ELR (cell line): ENCODE measurements at regions not wholly inside any gene's neighbourhood (a gene's known extent, or its start where the extent isn't known, plus 50 kb on each side); places are given as distances from the start of the nearest gene placed in this dataset.
A peak's percentile ranks its signal among the peaks of the same experiment; 100 is the strongest.

Source experiments
- DNase-seq: peaks from one replicate; pipeline ENCODE4 v3.0.0-alpha.2; 2015; ENCODE audit warnings: low read depth

DNA sequence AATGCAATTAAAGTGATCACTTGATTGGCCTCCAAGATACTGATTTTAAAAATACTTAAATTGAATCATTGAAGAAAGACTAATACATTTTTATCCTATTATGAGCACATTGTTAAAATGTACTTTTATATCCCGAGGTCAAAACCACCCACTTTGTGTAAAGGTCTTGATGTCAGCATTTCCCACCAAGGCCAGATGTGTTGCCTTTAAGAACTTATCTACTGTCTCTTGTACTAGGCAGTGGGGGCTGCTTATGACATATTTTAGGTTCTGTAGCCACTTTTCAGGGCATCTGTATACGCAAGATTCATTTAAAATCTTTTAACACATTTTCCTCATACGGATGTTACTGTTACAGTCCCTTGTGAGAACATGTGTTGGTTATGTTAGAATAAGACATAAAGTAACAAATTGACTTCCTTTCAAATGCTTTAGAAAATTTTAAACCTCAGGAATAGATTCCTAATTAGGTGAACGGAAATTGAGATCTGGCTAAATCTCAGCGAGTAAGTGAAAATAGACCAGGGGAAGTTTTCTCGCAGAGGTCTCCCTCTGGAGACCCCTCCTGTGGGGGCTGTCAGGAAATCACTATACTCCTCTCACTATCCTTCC lies 456.2 kb downstream of the ADAMTS20 start:
- DNase-seq = no peak

DNA sequence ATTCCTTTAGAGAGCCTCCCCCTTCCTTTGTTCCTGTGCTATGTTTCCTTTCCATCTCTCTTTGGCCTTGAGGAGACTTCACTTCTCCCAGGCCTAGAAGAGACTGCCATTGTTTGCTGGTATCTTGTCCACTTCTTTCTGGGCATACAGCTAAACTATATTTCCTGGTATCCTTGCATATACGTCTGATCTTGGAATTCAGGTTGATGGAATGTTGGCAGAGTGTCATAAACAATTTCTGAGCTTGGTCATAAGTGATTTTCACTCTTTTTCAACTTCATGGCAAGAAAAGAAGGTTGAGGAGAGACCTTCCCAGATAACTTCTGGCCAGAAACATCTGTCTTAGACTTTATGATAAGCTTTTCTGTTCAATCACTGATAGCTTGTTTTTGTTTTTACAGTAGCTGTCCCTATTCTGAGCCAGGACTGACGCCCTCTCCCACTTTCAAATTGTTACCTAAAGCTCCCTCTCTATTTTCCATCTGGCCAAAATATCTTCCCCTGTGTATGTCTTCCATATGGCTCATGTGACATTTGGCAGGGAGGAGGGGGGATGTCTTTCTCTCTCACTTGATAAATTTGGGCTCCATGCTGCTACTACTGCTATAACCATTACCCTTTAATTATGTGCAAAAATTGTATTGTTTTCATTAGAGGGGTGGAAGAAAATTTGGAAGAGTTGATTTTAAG lies 457.0 kb downstream of the ADAMTS20 start:
- no peak for DNase-seq

DNA sequence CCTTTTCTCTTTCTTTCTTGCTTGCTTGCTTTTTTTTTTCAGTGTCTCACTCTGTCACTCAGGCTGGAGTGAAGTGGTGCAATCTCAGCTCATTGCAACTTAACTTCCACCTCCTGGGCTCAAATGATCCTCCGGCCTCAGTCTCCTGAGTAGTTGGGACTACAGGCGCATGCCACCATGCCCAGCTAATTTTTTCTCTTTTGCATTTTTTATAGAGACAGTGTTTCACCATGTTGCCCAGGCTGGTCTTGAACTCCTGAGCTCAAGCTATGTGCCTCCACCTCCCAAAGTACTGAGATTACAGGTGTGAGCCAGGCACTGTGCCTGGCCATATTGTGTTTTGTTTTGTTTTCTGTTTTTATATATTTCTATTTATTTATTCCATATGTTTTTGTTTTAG lies 461.0 kb downstream of the ADAMTS20 start:
- DNase-seq = no peak

DNA sequence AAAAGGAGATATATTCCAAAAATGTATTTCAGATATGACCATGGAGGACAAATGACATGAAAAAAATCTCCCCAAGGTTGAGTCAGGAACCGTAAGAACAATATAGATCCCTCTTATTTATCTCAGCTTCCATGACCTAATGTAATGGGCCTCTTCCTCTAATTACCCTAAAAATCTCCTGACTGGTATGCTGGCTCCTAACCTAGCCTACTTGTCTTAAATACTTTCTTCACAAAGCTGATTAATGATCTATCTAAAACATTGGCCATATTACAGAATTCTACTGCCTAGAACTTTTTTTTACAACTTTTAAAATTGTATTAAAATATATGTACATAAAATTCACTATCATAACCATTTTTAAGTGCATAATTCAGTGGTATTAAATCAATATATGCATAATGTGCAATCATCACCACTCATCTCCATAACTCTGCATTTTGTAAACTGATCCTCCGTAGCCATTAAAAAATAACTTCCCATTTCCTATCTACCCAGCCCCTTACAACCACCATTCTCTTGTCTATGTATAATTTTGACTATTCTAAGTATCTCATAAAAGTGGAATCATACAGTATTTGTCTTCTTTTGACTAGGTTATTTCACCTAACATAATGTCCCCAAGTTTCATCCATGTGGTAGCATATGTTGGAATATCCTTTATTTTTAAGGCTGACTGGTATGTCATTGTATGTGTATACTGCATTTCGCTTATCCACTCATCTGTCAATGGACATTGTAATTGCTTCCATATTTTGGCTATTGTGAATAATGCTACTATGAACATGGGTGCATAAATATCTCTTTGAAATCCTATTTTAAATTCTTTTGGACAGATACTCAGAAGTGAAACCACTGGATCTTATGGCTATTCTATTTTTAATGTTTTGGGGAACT lies 464.6 kb downstream of the ADAMTS20 start:
- no peak for DNase-seq

DNA sequence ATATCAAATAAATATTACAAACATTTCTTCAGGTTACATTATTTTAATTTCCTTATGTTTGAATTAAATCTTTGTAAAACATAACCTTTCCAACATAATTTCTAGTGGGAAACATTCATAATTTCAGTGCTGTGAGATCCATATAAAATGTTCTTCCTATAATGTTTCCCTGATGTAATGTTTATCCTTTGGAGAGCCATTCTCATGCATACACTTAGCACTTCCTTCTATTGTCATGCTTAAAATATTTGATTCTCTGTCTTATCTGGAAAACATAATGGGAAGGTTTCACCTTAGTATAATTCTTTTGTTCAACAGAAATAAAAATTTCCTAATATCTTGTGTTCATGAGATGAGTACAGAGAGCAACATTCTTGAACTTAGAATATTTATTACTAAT lies 472.5 kb downstream of the ADAMTS20 start:
- DNase-seq = no peak

DNA sequence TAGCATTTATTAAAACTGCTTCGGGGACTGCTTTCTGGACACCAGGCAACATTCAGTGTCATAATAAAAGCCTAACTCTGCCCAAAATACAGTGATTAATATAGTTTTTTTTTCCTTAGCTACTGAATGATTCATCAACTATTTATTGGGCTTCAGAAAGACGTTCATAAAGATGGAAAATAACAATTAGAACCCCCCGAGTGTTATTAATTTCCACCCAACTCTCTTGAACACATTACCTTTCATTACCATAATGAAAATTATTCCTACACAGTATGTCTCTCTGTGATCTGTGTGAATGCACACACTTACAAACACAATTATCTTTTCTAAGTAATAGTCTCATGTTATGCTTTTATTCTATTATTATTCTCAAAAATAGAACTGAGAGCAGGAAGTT lies 473.0 kb downstream of the ADAMTS20 start:
- no peak for DNase-seq

DNA sequence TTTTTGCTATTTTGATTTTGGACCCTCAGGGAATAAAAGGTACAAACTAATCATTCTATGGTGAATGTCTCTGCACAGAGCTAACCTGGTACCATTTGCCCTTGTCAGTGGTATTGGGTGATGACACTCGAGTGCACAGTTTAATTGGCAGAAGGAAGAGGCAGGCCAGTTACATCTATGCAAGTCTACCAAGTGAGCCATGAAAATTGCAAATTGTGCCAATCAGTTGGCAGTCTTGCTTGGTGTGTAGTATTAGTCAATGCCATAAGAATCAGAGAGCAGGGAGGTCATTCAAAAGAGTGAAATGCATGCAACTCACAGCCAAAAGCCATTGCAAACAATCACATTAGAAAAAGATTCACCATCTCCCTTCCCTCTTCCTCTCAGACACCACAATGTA lies 479.6 kb downstream of the ADAMTS20 start:
- no peak for DNase-seq

DNA sequence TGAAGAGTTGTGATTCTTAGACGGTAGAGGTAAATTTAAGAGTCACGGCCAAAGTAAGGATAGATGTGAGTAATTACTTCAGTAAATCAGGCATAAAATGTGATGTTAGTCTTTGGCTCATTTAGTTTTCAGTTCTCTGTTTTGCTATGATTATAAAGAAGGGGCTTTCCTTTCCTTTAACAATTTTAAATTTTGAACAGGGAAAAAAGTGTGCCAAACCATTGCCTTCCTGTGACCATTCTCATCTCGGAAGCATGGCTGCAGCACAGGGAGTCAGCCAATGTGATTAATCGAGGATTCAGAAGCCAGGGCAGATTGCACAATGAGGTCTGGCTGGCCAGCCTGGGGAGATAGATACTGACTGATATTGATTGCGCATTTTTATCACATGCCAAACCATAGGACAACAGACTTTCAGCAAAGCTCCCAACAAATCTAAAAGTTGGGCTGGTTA lies 480.2 kb upstream of the PRICKLE1 start:
- no peak for DNase-seq

DNA sequence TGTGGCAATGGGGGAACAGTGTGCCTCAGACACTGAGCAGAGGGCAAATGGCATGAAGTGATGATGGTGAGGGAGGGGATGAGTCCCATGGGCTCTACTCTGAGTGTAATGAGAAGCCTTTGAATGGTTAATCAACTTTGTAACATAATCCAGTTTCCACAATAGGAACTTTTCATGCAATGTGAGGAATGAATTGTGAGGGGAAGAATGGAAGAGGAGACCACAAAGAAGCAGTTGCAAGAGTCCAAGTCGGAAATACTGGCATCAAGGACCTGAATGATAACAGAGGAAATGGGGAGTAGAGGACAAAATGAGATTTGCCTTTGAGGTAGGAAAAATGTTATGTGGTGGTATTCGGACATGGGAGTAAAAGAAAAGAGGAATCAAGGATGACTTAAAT lies 476.9 kb upstream of the PRICKLE1 start:
- DNase-seq = no peak

DNA sequence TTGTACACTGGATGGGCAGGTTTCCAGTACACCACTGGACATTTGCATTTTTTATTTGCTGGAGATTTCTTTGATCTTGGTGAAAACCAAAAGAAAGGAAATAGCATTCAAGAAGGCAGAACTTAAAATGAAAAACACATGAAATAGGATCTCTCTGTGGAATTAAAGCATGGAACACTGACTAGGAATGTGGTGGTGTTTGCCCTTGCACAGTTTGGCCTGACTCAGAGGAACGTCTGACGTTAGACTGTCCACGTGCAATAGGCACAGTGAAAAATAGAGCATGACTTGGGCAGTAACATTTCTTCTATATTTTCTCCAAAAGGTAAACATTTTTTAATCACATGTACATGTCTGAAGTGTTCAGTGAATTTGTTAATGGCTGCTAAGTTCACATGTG lies 474.1 kb upstream of the PRICKLE1 start:
- DNase-seq = peak; percentile 8

DNA sequence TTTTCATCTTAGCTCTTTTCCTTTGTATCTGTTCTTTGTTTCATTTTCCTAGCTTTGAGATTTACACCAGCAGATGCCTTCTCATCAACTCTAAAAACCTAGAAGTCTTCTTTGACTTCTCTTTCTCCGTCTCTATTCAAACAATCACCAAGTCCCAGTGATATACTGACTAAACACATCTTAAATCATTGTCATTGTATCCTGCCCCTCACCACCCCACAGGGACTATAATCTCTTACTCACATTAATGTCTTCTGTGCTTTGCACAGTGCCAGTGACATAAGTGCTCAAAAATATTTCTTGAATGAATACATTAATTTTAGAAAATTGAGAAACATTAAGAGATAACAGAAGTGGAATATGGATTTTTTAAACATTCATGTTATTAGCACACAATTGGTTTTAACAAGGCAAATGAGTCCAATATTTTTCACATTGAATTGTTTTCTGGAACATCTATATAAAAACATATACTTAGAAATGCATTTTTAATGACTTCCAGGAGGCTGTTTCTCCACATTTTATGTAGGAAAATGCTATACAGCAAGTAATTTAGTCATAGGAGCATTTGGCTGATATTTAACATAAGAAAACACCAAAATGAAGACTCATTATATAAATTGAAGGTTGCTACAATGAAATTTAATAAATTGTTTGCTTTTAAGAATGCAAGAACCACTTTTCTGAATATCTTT lies 472.8 kb upstream of the PRICKLE1 start:
- no peak for DNase-seq

DNA sequence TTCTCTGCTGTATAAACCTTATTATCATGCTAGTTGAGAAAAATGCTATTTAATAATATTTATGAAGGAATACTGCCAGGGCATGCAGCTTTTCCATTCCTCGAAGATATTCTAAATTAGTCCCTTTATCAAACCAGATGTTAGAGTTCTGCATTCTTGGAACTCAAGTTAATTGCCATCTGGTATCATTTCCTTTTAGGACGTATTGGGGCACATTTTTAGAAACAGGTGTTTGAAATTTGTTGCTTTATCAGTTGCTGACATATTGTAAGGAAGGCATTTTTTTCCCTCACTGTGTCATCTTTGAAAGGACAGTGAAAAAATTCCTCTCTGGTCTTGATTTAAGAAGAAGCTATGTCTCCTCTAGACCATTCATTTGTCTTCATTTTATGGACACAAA lies 471.2 kb upstream of the PRICKLE1 start:
- no peak for DNase-seq

DNA sequence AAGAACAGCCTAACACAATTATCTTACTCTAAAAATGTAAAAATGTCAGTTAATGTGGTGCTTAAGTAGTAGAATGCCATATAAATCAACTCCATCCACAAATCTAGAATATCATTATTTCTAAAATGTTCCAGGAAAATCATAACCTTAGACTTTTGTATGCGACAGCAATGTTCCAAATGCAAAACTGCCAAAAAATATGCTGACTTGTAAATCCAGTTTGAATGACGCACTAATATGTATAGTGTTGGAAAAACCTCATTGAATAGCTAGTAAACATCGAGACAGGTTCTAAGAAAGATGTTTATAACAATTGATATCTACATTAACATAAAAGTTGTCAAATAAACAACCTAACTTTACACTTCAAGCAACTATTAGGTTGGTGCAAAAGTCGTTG lies 469.1 kb upstream of the PRICKLE1 start:
- DNase-seq = no peak

DNA sequence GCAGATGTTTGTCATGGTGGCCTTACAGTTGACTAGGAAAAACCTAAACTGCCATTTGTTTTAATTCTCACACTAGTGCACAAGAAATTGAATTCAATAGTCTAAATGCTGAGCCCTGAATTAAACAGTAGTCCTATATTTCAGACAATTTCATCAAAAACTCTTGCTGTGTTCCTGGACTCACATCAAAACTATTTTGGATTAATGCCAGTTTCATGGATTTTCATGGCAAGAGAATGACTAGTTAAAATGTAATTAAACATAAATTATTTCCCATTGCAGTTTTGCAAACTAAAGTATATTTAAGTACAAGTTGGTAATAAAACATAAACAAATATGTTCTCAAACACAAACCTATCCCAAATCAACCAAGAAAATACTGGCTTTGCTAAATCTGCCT lies 468.0 kb upstream of the PRICKLE1 start:
- no peak for DNase-seq

DNA sequence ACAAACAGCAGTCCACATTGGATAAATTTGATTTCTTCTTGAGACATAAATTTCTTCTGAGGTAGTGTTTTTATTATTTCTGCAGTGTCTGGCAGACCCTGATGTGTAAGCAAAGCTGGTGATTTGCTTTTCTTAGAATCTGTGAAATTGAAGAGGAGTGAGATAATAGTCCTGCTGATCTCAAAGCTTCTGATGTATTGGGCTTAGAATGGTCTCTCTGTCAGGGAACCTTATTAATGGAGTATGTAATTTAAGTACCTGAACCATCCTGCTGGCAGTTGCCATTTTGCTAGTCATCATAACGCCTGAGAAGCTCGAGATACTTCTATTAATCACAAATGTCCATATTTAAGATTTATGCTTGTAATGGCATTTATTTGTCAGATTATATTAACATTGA lies 464.5 kb upstream of the PRICKLE1 start:
- no peak for DNase-seq

DNA sequence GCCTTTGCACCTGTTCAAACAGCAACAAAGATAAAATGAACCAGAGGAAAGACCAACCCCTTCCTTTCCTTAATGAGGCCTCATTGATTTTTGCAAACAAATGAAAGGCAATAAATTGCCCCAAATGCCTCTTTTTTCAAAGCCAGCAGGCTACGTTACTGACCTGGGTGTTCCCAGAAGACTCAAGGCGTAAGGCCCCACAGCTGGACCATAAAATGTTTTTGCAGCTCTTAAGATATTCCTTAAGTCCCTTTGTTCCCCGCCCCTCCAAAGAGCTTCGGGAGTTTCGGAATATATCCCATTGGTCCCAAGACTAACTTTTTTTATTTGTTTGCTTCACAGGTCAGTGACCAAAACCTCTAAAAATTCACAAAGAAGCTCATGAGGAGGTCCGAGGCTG lies 462.9 kb upstream of the PRICKLE1 start:
- DNase-seq = no peak

DNA sequence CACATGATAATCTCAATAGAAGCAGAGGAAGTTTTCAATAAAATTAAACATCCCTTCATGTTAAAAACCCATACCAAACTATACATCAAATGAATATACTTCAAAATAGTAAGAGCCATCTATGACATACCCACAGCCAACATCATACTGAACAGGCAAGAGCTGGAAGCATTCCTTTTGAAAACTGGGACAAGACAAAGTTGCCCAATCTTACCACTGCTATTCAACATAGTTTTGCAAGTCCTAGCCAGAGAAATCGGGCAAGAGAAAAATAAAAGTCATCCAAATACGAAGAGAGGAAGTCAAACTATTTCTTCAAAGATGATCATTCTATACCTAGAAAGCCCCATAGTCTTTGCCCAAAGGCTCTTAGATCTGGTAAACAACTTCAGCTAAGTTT lies 454.7 kb upstream of the PRICKLE1 start:
- DNase-seq = no peak

DNA sequence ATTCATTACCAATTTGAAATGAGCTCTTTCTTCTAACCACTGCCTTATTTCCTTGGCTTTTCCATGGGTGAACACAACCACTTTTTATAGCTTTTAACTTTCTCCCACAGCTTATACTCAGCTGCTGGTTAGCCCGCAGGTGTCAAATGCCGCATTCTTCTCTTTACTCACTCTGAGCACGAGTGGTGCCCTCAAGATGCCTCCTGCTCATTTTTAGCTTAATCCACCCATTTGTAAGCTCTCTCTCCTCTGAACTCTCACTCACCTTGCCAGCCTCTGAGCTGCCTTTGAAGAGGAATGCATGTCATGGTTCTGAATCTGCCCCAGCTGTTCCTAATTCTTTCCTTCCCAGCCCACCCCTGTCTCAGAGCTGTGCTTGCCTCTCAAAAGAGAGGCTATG lies 449.4 kb upstream of the PRICKLE1 start:
- DNase-seq = no peak

DNA sequence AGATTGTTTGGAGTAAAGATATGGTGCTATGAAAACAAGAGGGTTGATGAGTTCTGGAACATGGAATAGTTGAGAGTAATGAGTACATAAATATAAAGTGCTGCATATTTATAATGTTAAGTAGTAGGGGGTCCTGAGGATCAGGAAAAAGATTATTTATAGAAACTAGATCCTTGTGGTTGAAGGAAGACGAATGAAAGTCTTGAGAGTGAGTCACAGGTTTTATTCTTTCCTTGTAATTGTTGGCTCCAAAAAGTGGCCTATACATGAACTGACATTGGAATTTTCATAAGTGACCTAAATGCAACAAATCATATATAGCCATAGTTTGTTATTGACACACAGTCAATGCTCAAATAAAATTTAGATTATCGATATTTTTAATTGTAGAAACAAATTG lies 440.4 kb upstream of the PRICKLE1 start:
- no peak for DNase-seq

DNA sequence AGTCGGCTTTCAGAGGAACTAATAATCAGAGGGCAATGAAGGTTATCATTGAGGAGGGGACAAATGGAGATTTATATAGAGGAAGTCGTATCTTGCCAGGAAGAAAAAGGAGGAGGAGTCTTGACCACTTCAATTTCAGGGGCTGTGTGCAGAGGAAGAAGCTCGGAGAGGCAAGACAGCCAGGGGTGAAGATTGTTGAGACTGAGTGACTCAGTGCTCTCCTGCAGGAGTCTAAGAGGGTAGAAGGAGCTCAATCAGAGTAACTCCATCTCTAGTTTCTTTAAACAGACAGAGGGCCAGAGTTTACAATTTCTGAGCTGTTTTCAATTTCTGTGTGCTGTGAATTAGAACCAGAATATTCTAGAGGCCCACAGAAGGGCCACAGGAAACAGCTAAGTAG lies 439.3 kb upstream of the PRICKLE1 start:
- no peak for DNase-seq

DNA sequence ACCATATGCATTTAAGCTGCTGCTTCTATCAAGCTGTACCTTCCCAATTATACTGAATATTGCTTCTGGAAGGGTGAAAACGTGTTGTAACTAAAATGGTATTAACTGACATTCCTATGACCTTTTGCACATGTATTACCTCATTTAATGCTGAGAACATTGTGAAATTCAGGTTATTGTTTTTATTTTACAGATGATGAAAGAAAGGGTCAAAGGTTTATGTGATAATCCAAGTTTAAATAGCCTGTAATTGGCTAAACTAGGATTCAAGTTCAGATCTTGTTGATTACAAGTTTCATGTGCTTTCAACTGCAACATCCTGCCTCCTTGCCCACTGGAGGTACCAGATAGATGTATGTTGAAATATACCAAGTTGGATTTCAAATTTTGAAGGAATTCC lies 433.3 kb upstream of the PRICKLE1 start:
- DNase-seq = no peak

DNA sequence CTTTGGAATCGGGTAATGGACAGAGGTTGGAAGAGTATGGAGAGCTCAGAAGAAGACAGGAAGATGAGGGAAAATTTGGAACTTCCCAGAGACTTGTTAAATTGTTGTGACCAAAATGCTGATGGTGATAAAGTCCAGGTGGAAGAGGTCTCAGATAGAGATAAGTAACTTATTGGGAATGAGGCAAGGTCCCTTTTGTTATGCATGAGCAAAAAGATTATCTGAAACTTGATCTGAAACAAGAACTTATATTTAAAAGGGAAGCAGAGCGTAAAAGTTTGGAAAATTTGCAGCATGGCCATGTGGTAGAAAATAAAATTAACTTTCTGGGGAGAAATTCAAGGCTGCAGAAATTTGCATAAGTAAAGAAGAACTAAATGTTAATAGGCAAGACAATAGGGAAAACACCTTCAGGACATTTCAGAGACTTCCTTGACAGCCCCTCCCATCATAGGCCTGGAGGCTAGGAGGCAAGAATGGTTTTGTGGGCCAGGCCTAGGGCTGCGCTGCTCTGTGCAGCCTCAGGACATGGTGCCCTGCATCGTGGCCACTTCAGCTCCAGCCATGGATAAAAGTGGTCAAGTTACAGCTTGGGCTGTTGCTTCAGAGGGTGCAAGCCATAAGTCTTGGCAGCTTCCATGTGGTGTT lies 425.7 kb upstream of the PRICKLE1 start:
- DNase-seq = no peak
